Thyroid gland (tissue), 4 donors: ENCODE measurements at regions not wholly inside any gene's neighbourhood (a gene's known extent, or its start where the extent isn't known, plus 50 kb on each side); places are given as distances from the start of the nearest gene placed in this dataset.

Experiments used
- POLR2A ChIP-seq, 2 donors: fragments of 450-650 bp; IDR thresholded peaks; one replicate each; pipeline ENCODE4 v1.6.1; 2017; ENCODE audit warnings: antibody characterized with exemption in 2 of 2, mild to moderate bottlenecking in 2 of 2, moderate library complexity in 1 of 2
- TF ChIP-seq, protein P1 (sequence below), 6 experiments: fragments of 200-600 bp in 3 of 6; fragments of 450-650 bp in 3 of 6; sonication (generic) in 3 of 6; IDR thresholded peaks; one replicate each; pipeline ENCODE4 v1.5.1; 2016 to 2019; ENCODE audit warnings: antibody characterized with exemption in 6 of 6, mild to moderate bottlenecking in 2 of 6, inconsistent platforms in 1 of 6, moderate library complexity in 1 of 6

DNA sequence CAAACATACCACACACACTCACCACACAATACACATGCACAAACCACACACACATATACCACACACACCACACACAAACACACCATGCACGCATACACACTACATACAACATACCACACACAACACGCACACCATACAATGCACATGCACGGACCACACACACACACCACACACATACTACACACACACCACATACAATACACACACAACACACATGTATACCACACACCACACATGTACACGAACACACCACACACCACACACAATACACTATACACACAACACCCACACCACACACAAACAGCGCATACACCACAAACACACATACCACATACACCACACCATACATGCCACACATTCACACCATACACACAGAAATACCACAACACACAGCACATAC, 480.3 kb downstream of the DIRAS2 start:
- TF ChIP-seq, protein P1, sequence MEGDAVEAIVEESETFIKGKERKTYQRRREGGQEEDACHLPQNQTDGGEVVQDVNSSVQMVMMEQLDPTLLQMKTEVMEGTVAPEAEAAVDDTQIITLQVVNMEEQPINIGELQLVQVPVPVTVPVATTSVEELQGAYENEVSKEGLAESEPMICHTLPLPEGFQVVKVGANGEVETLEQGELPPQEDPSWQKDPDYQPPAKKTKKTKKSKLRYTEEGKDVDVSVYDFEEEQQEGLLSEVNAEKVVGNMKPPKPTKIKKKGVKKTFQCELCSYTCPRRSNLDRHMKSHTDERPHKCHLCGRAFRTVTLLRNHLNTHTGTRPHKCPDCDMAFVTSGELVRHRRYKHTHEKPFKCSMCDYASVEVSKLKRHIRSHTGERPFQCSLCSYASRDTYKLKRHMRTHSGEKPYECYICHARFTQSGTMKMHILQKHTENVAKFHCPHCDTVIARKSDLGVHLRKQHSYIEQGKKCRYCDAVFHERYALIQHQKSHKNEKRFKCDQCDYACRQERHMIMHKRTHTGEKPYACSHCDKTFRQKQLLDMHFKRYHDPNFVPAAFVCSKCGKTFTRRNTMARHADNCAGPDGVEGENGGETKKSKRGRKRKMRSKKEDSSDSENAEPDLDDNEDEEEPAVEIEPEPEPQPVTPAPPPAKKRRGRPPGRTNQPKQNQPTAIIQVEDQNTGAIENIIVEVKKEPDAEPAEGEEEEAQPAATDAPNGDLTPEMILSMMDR (IDR thresholded peaks at IDR 0.05) = no peak
- no peak for TF ChIP-seq POLR2A (IDR thresholded peaks at IDR 0.05)
